Endodermal cell (in vitro differentiated cells): ENCODE measurements at regions not wholly inside any gene's neighbourhood (a gene's known extent, or its start where the extent isn't known, plus 50 kb on each side); places are given as distances from the start of the nearest gene placed in this dataset.
A peak's percentile ranks its signal among the peaks of the same experiment; 100 is the strongest.

Experiments
- DNase-seq: peaks from one replicate; pipeline ENCODE4 v3.0.0-alpha.2; 2017
- H3K27ac ChIP-seq: 2 replicates; pipeline ENCODE4 v1.5.1; 2013; ENCODE audit warnings: mild to moderate bottlenecking, low read depth, low read length, moderate library complexity
- H3K27me3 ChIP-seq: 2 replicates; pipeline ENCODE4 v1.6.1; 2013; ENCODE audit warnings: mild to moderate bottlenecking, low read length, moderate library complexity; ENCODE audit not compliant: insufficient read depth, control insufficient read depth, poor library complexity, severe bottlenecking
- H3K36me3 ChIP-seq: 2 replicates; pipeline ENCODE4 v1.7.0; 2013; ENCODE audit warnings: mild to moderate bottlenecking, low read length, moderate library complexity; ENCODE audit not compliant: control insufficient read depth, insufficient read depth
- H3K4me1 ChIP-seq: one replicate; pipeline ENCODE4 v1.7.0; 2013; ENCODE audit warnings: low read length; ENCODE audit not compliant: control insufficient read depth, insufficient read depth
- H3K4me3 ChIP-seq: 2 replicates; pipeline ENCODE4 v1.5.1; 2013; ENCODE audit warnings: mild to moderate bottlenecking, low read length, moderate library complexity
- H3K9ac ChIP-seq: 2 replicates; pipeline ENCODE4 v1.6.1; 2013; ENCODE audit warnings: mild to moderate bottlenecking, low read length, moderate library complexity; ENCODE audit not compliant: poor library complexity, severe bottlenecking; ENCODE audit errors: extremely low read depth
- H3K9me3 ChIP-seq: 2 replicates; pipeline ENCODE4 v1.6.1; 2013; ENCODE audit warnings: mild to moderate bottlenecking, low read length, moderate library complexity; ENCODE audit not compliant: control insufficient read depth
- H3K27ac Mint-ChIP-seq: 2 replicates; pipeline ENCODE4 v1.8.0; 2020; ENCODE audit warnings: mixed read lengths
- H3K27me3 Mint-ChIP-seq: 2 replicates; pipeline ENCODE4 v1.8.0; 2021; ENCODE audit warnings: mild to moderate bottlenecking, mixed read lengths; ENCODE audit not compliant: insufficient read depth
- H3K36me3 Mint-ChIP-seq: 2 replicates; pipeline ENCODE4 v1.8.0; 2020; ENCODE audit warnings: low read depth, mixed read lengths
- H3K4me1 Mint-ChIP-seq: 2 replicates; pipeline ENCODE4 v1.8.0; 2020; ENCODE audit warnings: mixed read lengths
- H3K4me3 Mint-ChIP-seq: 2 replicates; pipeline ENCODE4 v1.8.0; 2020; ENCODE audit warnings: mild to moderate bottlenecking, moderate library complexity, mixed read lengths
- H3K9me3 Mint-ChIP-seq: 2 replicates; pipeline ENCODE4 v1.8.0; 2020; ENCODE audit warnings: mild to moderate bottlenecking, mixed read lengths
- WGBS, 2 experiments: methylation state at CpG; one replicate each; pipeline versions ENCODE4 v1.1.5 to v1.1.7; 2013; ENCODE audit warnings: missing lambda C conversion rate in 2 of 2, mixed read lengths in 1 of 2; ENCODE audit not compliant: insufficient coverage in 1 of 2, insufficient read length in 1 of 2; 5-methylcytosine and 5-hydroxymethylcytosine counted together
- TF ChIP-seq, protein P1 (sequence below): fragments of 200-600 bp; sonication (generic); conservative IDR thresholded peaks from 2 replicates; pipeline ENCODE4 v1.5.0; 2021; ENCODE audit warnings: antibody characterized with exemption, mild to moderate bottlenecking

DNA sequence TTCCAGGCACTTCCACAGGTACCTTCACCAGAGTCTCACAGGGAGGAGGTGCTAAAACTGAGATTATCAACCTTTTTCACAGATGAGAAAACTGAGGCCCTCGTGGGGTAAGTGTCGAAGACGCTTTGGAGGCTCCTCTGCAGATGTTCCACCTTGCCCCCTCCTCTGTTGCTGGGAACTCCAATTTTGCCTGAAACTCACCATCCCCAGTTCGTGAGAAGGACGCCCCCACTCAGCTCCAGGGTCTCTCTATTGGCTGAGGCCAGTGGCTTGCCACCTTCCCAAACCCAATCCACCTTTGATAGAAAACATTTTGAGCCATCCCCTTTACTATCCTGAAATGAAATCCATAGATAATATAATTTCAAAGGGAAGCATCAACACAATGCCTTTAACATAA lies 109.1 kb downstream of the CYP26B1 start:
- H3K27ac Mint-ChIP-seq = no peak overlapping the region
- peaks cover 3% of the 10 kb centered on the region for H3K4me1 Mint-ChIP-seq

DNA sequence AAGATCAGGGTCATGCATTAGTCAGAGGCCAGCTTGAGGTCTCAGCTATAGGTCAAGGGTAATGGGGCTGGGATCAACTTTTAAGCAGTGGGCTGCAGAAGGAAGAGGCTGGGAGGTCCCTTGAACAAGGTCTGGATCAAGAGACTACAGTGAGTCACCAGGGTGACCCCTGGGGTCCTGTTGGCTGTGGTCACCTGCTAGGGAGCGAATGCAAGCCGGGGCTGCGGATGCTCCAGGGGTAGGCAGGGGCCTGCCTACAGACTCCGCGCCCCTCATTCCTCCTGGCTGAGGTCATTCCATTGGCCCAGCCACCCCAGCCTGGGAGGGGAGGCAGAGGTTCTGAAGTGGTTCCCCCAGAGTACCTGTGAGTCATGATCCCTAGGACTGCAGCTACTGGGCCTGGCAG lies 110.4 kb downstream of the CYP26B1 start:
- Histone ChIP-seq H3K27me3 (no peaks in the 10 kb centered on the region), H3K27ac (no peak overlapping the region), H3K4me1 (no peaks in the 10 kb centered on the region), H3K4me3 (no peak overlapping the region), H3K9ac (no peak overlapping the region), H3K9me3 (no peaks in the 10 kb centered on the region), H3K36me3 (no peaks in the 10 kb centered on the region)
- peak; percentile 50 for DNase-seq
- TF ChIP-seq, protein P1, sequence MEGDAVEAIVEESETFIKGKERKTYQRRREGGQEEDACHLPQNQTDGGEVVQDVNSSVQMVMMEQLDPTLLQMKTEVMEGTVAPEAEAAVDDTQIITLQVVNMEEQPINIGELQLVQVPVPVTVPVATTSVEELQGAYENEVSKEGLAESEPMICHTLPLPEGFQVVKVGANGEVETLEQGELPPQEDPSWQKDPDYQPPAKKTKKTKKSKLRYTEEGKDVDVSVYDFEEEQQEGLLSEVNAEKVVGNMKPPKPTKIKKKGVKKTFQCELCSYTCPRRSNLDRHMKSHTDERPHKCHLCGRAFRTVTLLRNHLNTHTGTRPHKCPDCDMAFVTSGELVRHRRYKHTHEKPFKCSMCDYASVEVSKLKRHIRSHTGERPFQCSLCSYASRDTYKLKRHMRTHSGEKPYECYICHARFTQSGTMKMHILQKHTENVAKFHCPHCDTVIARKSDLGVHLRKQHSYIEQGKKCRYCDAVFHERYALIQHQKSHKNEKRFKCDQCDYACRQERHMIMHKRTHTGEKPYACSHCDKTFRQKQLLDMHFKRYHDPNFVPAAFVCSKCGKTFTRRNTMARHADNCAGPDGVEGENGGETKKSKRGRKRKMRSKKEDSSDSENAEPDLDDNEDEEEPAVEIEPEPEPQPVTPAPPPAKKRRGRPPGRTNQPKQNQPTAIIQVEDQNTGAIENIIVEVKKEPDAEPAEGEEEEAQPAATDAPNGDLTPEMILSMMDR = no peak
- Mint-ChIP-seq H3K4me1 (peaks cover 3% of the 10 kb centered on the region), H3K27ac (no peak overlapping the region), H3K4me3 (no peak overlapping the region), H3K9me3 (no peaks in the 10 kb centered on the region), H3K36me3 (no peaks in the 10 kb centered on the region), H3K27me3 (peaks cover 2% of the 10 kb centered on the region)
- 75 to 92% methylated on average over 2 to 5 of the region's 5 CpGs for WGBS, 2 experiments

More for the DNA sequence above, 109.1 kb downstream of the CYP26B1 start:
- Histone ChIP-seq H3K36me3 (no peaks in the 10 kb centered on the region), H3K9ac (no peak overlapping the region), H3K4me3 (no peak overlapping the region), H3K27me3 (no peaks in the 10 kb centered on the region), H3K9me3 (no peaks in the 10 kb centered on the region), H3K4me1 (no peaks in the 10 kb centered on the region), H3K27ac (no peak overlapping the region)
- H3K9me3 Mint-ChIP-seq = peaks cover 1% of the 10 kb centered on the region
- H3K27me3 Mint-ChIP-seq = peaks cover 2% of the 10 kb centered on the region
- TF ChIP-seq, protein P1 = no peak
- H3K36me3 Mint-ChIP-seq = no peaks in the 10 kb centered on the region
- no peak for DNase-seq
- 90 to 100% methylated on average over 1 to 5 of the region's 5 CpGs for WGBS, 2 experiments
- H3K4me3 Mint-ChIP-seq = no peak overlapping the region

DNA sequence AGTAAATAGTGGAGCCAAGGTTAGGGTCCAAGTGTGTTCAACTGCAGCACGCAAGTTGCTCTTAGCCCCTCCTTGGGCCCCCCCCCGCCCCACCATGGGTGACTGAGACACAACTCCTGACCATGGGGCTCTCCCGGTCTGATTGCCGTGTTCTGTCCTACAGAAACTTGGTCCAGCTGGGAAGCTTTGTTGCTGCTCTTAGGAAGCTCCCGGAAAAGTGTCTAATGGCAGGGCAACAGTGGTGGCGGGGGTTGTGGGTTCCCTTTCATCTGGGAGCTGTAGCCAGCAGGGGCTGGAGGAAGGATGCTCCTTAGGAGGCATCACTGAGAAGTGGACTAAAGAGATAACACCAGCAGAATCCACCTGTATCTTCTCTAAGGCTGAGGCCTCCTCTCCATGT lies 111.1 kb downstream of the CYP26B1 start:
- H3K4me3 Mint-ChIP-seq = no peak overlapping the region
- no peaks in the 10 kb centered on the region for H3K9me3 Mint-ChIP-seq
- no peak for DNase-seq
- no peak overlapping the region for H3K9ac ChIP-seq
- H3K9me3 ChIP-seq = no peaks in the 10 kb centered on the region
- no peaks in the 10 kb centered on the region for H3K36me3 ChIP-seq
- 91 to 92% methylated on average over 4 to 6 of the region's 6 CpGs for WGBS, 2 experiments
- peaks cover 2% of the 10 kb centered on the region for H3K27me3 Mint-ChIP-seq
- H3K36me3 Mint-ChIP-seq = no peaks in the 10 kb centered on the region
- H3K4me1 ChIP-seq = no peaks in the 10 kb centered on the region
- no peak overlapping the region for H3K4me3 ChIP-seq
- peaks cover 3% of the 10 kb centered on the region for H3K4me1 Mint-ChIP-seq
- TF ChIP-seq, protein P1 = no peak
- no peak overlapping the region for H3K27ac ChIP-seq
- no peak overlapping the region for H3K27ac Mint-ChIP-seq
- H3K27me3 ChIP-seq = no peaks in the 10 kb centered on the region
